GM19240 (cell line): ENCODE measurements at regions not wholly inside any gene's neighbourhood (a gene's known extent, or its start where the extent isn't known, plus 50 kb on each side); places are given as distances from the start of the nearest gene placed in this dataset.
"Not testable (repeated sequence)": the region's sequence is repeated elsewhere in the genome, so short reads cannot be mapped to it uniquely, and the experiment has no call there.

ENCODE experiments used
- DNase-seq: peaks from one replicate; pipeline ENCODE4 v3.0.0; 2011; ENCODE audit warnings: low spot score; ENCODE audit not compliant: insufficient read length

GRCh38 chr13:95388420-95389079 lies 87.3 kb upstream of the ABCC4 start:
- no peak for DNase-seq

GRCh38 chr13:95391362-95391761 lies 90.1 kb upstream of the ABCC4 start:
- no peak for DNase-seq

DNA sequence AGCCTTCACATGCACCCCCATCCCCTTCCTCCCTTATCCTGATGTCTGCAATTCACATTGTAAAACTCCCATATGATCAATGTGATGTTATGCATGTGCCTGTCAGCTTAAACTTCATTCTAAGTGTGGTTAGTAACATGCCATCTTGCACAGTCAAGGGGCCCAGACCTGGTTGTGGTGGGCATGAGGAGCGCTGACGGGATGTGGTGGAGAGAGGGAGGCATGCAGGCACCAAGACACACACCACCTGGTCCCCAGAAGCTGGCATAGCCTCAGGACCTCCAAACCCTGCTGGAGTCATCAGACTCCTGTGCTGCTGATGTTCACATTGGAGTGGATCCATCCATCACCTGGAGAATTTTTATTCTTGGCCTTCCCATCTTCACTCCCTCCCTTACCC lies 90.5 kb upstream of the ABCC4 start:
- DNase-seq: no peak

- DNase-seq: no peak
These were observed 91.3 kb upstream of the ABCC4 start for GRCh38 chr13:95392597-95392996.

DNA sequence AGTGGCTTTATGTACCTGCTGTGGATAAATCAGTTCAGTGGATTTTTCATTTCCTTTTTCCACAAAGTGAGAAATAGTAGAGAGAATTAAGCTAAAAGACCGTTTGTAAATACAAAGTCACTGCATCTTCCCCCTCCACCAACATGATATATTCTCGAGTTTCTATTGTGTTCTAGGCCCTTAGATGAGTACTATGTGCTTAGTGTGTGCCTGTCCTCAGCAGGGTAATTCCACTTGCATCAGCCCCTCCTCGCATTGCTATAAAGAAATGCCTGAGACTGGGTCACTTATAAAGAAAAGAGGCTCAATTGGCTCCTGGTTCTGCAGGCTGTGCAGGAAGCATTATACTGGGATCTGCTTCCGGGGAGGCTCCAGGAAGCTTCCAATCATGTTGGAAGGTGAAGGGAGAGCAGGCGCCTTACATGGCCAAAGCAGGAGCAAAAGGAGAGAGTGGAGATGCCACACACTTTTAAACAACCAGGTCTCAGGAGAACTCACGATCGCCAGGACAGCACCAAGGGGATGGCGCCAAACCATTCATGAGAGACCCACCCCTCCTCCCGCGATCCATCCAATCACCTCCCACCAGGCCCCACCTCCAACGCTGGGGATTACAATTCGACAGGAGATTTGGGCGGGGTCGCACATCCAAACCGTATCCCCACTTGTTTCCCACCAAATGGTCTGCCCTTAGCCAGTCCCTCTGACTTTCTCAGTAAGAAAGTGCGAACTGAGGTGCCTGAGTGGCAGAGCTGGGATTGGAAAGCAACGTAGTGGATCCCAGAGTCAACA lies 102.3 kb upstream of the ABCC4 start:
- no peak for DNase-seq

GRCh38 chr13:95404141-95404882 lies 103.1 kb upstream of the ABCC4 start:
- DNase-seq: peak; percentile 79

GRCh38 chr13:95406176-95406575 lies 104.9 kb upstream of the ABCC4 start:
- no peak for DNase-seq

- DNase-seq: no peak
These were observed 110.3 kb upstream of the ABCC4 start for GRCh38 chr13:95411428-95412040.

DNA sequence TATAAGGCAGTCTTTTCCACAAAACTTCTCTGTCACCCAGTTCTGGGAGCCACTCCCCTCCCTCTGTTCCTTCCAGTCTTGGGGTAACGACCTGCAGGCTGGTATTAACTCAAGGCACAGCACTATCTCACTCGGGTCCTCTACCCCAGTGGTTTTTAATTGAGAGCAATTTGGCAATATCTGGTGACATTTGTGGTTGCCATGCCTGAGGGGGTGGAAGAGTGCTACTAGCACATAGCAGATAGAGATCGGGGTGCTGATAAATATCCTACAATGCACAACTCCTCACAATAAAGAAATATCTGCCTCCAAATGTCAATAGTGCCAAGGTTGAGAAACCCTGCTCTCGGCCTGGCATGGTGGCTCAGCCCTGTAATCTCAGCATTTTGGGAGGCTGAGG lies 117.7 kb upstream of the ABCC4 start:
- DNase-seq: no peak

DNA sequence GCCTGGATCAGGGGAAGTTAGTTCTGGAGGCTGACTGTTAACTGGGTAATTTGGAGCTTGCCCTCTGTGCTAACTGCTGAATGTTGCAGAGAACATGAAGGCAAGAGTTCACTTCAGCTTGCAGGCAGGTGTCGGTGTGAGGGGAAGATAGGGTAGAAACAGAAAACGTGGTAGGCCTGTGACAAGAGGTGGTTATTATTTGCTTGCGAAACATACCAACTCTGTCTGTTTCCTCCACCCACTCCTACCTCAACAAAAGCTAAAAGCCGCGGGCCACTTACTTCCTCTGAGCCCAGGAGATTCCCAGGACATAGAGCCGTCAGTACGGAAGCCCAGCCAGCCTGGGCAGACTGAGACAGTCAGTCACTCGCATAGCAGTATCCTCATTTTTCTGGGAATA lies 119.2 kb upstream of the ABCC4 start:
- DNase-seq: no peak

DNA sequence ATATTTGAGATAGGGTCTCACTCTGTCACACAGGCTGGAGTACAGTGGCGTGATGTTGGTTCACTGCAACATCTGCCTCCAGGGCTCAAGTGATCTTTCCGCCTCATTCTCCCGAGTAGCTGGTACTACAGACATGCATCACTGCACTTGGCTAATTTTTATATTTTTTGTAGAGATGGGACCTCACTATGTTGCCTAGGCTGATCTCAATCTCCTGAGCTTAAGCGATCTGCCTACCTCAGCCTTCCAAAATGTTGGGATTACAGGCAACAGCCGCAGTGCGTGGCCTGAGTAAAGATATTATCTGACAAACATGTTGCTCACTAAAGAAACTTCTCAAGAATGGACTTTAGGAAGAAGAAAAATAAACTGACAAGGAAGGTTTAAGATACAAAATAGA lies 125.4 kb upstream of the ABCC4 start:
- DNase-seq: no peak

DNA sequence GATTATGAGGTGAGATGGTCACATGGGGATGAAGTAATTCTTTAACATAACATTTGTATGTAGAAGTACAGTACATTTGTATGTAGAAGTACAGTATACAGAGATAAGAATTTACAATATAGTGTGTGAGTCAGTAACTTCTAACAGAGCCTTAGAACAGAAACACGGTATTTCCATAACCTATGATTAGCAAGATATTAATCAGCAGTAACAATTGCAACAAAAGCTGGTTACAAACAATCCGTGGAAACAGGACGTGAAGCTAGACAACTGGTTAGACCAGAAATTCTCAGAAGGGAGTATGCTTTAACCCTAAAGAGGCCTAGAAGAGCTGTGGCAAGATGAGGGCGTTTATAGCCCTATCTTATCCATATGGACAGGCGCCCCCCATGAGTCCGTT lies 122.0 kb upstream of the CLDN10 start:
- DNase-seq: not testable (repeated sequence)

DNA sequence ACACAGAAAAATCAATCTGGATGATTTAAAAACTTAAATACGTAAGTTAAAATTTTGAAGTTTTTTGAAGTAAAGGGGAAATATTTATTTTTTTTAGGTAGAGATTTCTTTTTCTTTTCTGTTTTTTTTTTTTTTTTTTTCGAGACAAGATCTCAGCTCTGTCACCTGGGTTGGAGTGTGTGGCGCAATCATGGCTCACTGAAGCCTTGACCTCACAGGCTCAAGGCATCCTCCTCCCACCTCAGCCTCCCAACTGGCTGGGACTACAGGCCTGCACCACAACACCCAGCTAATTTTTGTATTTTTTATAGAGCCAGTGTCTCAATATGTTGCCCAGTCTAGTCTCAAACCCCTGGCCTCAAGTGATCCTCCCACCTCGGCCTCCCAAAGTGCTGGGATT lies 120.4 kb upstream of the CLDN10 start:
- DNase-seq: no peak

- DNase-seq: no peak
These were observed 119.0 kb upstream of the CLDN10 start for GRCh38 chr13:95433537-95433936.

GRCh38 chr13:95434111-95434510 lies 118.4 kb upstream of the CLDN10 start:
- no peak for DNase-seq

- DNase-seq: no peak
These were observed 115.0 kb upstream of the CLDN10 start for GRCh38 chr13:95437561-95437960.

GRCh38 chr13:95438297-95438696 lies 114.2 kb upstream of the CLDN10 start:
- no peak for DNase-seq

GRCh38 chr13:95440441-95441088 lies 112.0 kb upstream of the CLDN10 start:
- no peak for DNase-seq

GRCh38 chr13:95441326-95441725 lies 111.2 kb upstream of the CLDN10 start:
- DNase-seq: no peak

DNA sequence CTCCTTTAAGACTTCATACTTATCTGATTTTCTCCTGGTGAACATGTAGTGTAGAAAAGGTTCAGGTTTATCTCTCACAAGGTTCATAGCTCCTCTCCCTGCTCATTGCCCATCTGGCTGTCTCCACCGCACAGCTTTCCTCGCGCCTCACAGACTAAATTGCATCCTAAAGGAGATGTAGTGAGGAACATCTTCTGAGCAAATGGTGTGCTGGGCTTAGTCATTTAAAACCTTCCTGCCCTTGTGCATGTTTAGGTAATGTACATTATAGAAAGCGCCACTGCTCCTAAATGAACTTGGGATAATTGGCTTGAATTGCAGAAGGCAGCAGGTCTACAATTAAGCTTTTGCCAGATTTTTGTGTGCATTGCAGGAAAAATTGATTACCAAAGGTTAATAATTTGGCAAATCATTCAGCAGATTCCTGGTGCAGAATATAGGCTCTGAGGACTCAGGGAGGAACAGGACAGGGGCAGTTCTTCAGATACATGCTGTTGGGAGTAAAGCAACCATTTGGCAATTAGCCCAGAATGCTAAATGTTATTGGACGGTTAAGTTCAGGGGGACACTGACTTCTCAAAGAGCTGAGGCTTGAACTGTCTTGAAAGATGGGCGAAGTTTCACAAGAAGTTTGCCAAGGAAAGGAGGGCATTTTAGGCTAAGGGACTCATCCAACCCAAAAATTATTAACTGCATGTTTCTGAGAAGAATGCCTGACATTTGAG lies 108.4 kb upstream of the CLDN10 start:
- DNase-seq: no peak

- DNase-seq: no peak
These were observed 107.4 kb upstream of the CLDN10 start for GRCh38 chr13:95445131-95445530.
